HCT116 (cell line): ENCODE measurements at regions not wholly inside any gene's neighbourhood (a gene's known extent, or its start where the extent isn't known, plus 50 kb on each side); places are given as distances from the start of the nearest gene placed in this dataset.

Experiments
- ATAC-seq: fragments of 200-7000 bp; cut with Tn5 transposase; 2 replicates; pipeline ENCODE4 v1.9.1; 2020; ENCODE audit warnings: mild to moderate bottlenecking, moderate library complexity
- BruUV-seq: library from RNA; stranded (reverse); fragments of 400-500 nt; replicated peaks from 2 replicates; lab custom pipeline; 2021; lab: Mats Ljungman, UMichigan
- CTCF ChIA-PET: fragments of 300-600 bp; sonication (Branson Sonifier 250); formaldehyde crosslinking; loops from one replicate; lab custom pipeline; 2021; ENCODE audit warnings: antibody characterized with exemption; lab: Charles Lee
- POLR2A ChIA-PET: fragments of 300-600, 350-600 bp; sonication (Branson Sonifier 250); formaldehyde crosslinking; loops from one replicate; lab custom pipeline; 2021; ENCODE audit warnings: antibody characterized with exemption; lab: Charles Lee
- RAD21 ChIA-PET, 2 experiments: fragments of 300-600 bp; sonication (Branson Sonifier 250); formaldehyde crosslinking; loops; one replicate each; lab custom pipeline; 2023; ENCODE audit warnings: low total read pairs in 2 of 2; ENCODE audit not compliant: uncharacterized antibody in 2 of 2, unreplicated experiment in 2 of 2, low non-redundant PET in 1 of 2; lab: Charles Lee
- DNase-seq: peaks from one replicate; pipeline ENCODE4 v3.0.0-alpha.2; 2010; ENCODE audit warnings: low read depth, low spot score
- H2AFZ ChIP-seq: fragments of 200-600 bp; shearing (Covaris generic), sonication (generic); 2 replicates; pipeline ENCODE4 v1.6.1; 2017; ENCODE audit warnings: low read depth, mixed run types, mixed read lengths, antibody characterized with exemption, low read length; ENCODE audit not compliant: poor library complexity, severe bottlenecking
- H3K27ac ChIP-seq: 2 replicates; pipeline ENCODE4 v1.5.1; 2012; ENCODE audit warnings: low read depth, low read length
- H3K27me3 ChIP-seq: fragments of 200-600 bp; sonication (generic); 2 replicates; pipeline ENCODE4 v1.6.1; 2016; ENCODE audit warnings: mixed run types, low read length, mixed read lengths; ENCODE audit not compliant: insufficient read depth
- H3K36me3 ChIP-seq, 2 experiments: fragments of 200-500 bp in 1 of 2; fragments of 200-600 bp in 1 of 2; sonication (Bioruptor generic) in 1 of 2; sonication (generic) in 1 of 2; 2 replicates each; pipeline versions ENCODE4 v1.5.1 to v1.6.1; 2014 to 2016; ENCODE audit warnings: low read length in 2 of 2, inconsistent platforms in 1 of 2, mixed read lengths in 1 of 2, mixed run types in 1 of 2; ENCODE audit not compliant: insufficient read depth in 2 of 2, control insufficient read depth in 1 of 2
- H3K4me1 ChIP-seq, 2 experiments: fragments of 200-600 bp in 1 of 2; sonication (generic) in 1 of 2; 2 replicates each; pipeline versions ENCODE4 v1.5.1 to v1.6.1; 2012 to 2017; ENCODE audit warnings: low read length in 2 of 2, inconsistent platforms in 1 of 2, mild to moderate bottlenecking in 1 of 2, mixed read lengths in 1 of 2, mixed run types in 1 of 2, moderate library complexity in 1 of 2; ENCODE audit not compliant: insufficient read depth in 2 of 2, control insufficient read depth in 1 of 2
- H3K4me2 ChIP-seq: fragments of 200-600 bp; sonication (generic); 2 replicates; pipeline ENCODE4 v1.6.1; 2017; ENCODE audit warnings: mixed run types, low read length, mixed read lengths
- H3K4me3 ChIP-seq, 2 experiments: fragments of 200-600 bp in 1 of 2; sonication (generic) in 1 of 2; replicated peaks in 1 of 2; 2 replicates each; pipeline ENCODE4 v1.5.1; 2011 to 2016; ENCODE audit warnings: low read length in 2 of 2, control low read depth in 1 of 2, low read depth in 1 of 2, mild to moderate bottlenecking in 1 of 2, mixed read lengths in 1 of 2, mixed run types in 1 of 2
- H3K79me2 ChIP-seq: fragments of 200-600 bp; sonication (generic); 2 replicates; pipeline ENCODE4 v1.6.1; 2017; ENCODE audit warnings: mild to moderate bottlenecking, mixed run types, low read length, moderate library complexity, mixed read lengths; ENCODE audit not compliant: insufficient read depth
- H3K9ac ChIP-seq: fragments of 200-600 bp; sonication (generic); 2 replicates; pipeline ENCODE4 v1.6.1; 2016; ENCODE audit warnings: low read length, mixed read lengths
- H3K9me2 ChIP-seq: fragments of 200-600 bp; sonication (generic), shearing (Covaris generic); 2 replicates; pipeline ENCODE4 v1.6.1; 2017; ENCODE audit warnings: mixed run types, mild to moderate bottlenecking, moderate library complexity; ENCODE audit not compliant: insufficient read depth
- H3K9me3 ChIP-seq, 2 experiments: fragments of 200-500 bp in 1 of 2; fragments of 200-600 bp in 1 of 2; sonication (Bioruptor generic) in 1 of 2; sonication (generic) in 1 of 2; 2 replicates each; pipeline ENCODE4 v1.6.1; 2014 to 2017; ENCODE audit warnings: low read length in 2 of 2, mixed read lengths in 2 of 2, inconsistent platforms in 1 of 2, low read depth in 1 of 2, mild to moderate bottlenecking in 1 of 2, mixed run types in 1 of 2, moderate library complexity in 1 of 2; ENCODE audit not compliant: control insufficient read depth in 1 of 2, insufficient read depth in 1 of 2
- H4K20me1 ChIP-seq: fragments of 200-600 bp; sonication (generic), shearing (Covaris generic); 2 replicates; pipeline ENCODE4 v1.6.1; 2017; ENCODE audit warnings: mixed run types, mild to moderate bottlenecking, moderate library complexity; ENCODE audit not compliant: insufficient read depth
- CEBPB ChIP-seq: IDR thresholded peaks from 2 replicates; pipeline ENCODE4 v1.6.1; 2012; ENCODE audit warnings: low read depth
- EZH2 ChIP-seq: fragments of 200-600 bp; sonication (generic); IDR thresholded peaks from 2 replicates; pipeline ENCODE4 v1.6.1; 2017; ENCODE audit warnings: antibody characterized with exemption, mixed run types
- EZH2phosphoT487 ChIP-seq: fragments of 200-600 bp; IDR thresholded peaks from 2 replicates; pipeline ENCODE4 v1.6.1; 2018; ENCODE audit warnings: antibody characterized with exemption, borderline replicate concordance
- FOSL1 ChIP-seq: IDR thresholded peaks from 2 replicates; pipeline ENCODE4 v1.6.1; 2012; ENCODE audit warnings: low read depth
- RAD21 ChIP-seq: IDR thresholded peaks from 2 replicates; pipeline ENCODE4 v1.6.1; 2012; ENCODE audit warnings: low read depth, mild to moderate bottlenecking
- SIN3A ChIP-seq: IDR thresholded peaks from 2 replicates; pipeline ENCODE4 v1.6.1; 2012; ENCODE audit warnings: low read depth
- SP1 ChIP-seq: IDR thresholded peaks from 2 replicates; pipeline ENCODE4 v1.6.1; 2012; ENCODE audit warnings: low read depth
- TCF7L2 ChIP-seq: IDR thresholded peaks from 2 replicates; pipeline ENCODE4 v1.7.0; 2011; ENCODE audit warnings: borderline replicate concordance, inconsistent platforms; ENCODE audit not compliant: insufficient read depth, insufficient read length; ENCODE audit errors: extremely low read depth
- YY1 ChIP-seq: IDR thresholded peaks from 2 replicates; pipeline ENCODE4 v1.6.1; 2011; ENCODE audit warnings: low read length, low read depth, moderate library complexity, mild to moderate bottlenecking; ENCODE audit not compliant: insufficient replicate concordance; ENCODE audit errors: extremely low read depth
- ZNF274 ChIP-seq: fragments of 200-500 bp; sonication (Bioruptor generic); IDR thresholded peaks from 2 replicates; pipeline ENCODE4 v1.6.1; 2014; ENCODE audit warnings: mild to moderate bottlenecking, low read depth, low read length, inconsistent platforms
- intact Hi-C: fragments of 100-400 bp; cut with micrococcal nuclease; formaldehyde crosslinking; loops from 2 replicates; pipeline ENCODE4 v1.10.0; 2022
- TF ChIP-seq, protein P1 (sequence below): IDR thresholded peaks from 2 replicates; pipeline ENCODE4 v1.6.1; 2011; ENCODE audit warnings: mild to moderate bottlenecking, low read length, moderate library complexity; ENCODE audit not compliant: insufficient replicate concordance; ENCODE audit errors: extremely low read depth
- TF ChIP-seq, protein P2 (sequence below): IDR thresholded peaks from 2 replicates; pipeline ENCODE4 v1.6.1; 2012
- TF ChIP-seq, protein P3 (sequence below), 3 experiments: fragments of 200-600 bp in 1 of 3; sonication (generic) in 1 of 3; IDR thresholded peaks in 2 of 3; conservative IDR thresholded peaks in 1 of 3; 2 replicates each; pipeline ENCODE4 v1.5.1; 2012 to 2017; ENCODE audit warnings: low read depth in 2 of 3, low read length in 2 of 3, antibody characterized with exemption in 1 of 3, borderline replicate concordance in 1 of 3, control low read depth in 1 of 3, mild to moderate bottlenecking in 1 of 3, mixed read lengths in 1 of 3, mixed run types in 1 of 3, moderate library complexity in 1 of 3; ENCODE audit not compliant: insufficient read depth in 1 of 3

DNA sequence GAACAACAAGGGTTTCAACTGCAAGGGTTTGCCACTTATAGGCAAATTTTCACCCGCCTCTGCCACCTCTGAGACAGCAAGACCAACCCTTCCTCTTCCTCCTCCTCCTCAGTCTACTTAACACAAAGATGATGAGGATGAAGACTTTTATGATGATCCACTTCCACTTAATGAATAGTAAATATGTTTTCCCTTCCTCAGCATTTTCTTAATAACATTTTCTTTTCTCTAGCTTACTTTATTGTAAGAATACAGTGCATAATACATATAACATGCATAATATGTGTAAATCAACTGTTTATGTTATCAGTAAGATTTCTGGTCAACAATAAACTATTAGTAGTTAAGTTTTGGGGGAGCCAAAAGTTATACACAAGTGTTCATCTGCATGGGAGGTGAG lies 77.4 kb downstream of the KLF15 start:
- intact Hi-C loops: no loop called here
- ChIA-PET CTCF (no interaction called here), POLR2A (no interaction called here), RAD21 (no interaction called here)
- TF ChIP-seq SIN3A: no peak
- no peak for TF ChIP-seq RAD21
- no peak for TF ChIP-seq YY1
- ATAC-seq (no peak), DNase-seq (no peak)
- no peak overlapping the region for H3K4me2 ChIP-seq
- no peaks in the 10 kb centered on the region for H3K36me3 ChIP-seq
- peaks cover 0 to 12% of the 10 kb centered on the region in 2 experiments; a peak in 2 of 4 replicates for H3K4me1 ChIP-seq
- H4K20me1 ChIP-seq: no peaks in the 10 kb centered on the region
- no peaks in the 10 kb centered on the region for H3K27me3 ChIP-seq
- H3K9me3 ChIP-seq: peaks cover 0 to 6% of the 10 kb centered on the region in 2 experiments; a peak in 1 of 4 replicates
- H3K9ac ChIP-seq: no peak overlapping the region
- H2AFZ ChIP-seq: no peak overlapping the region
- H3K4me3 ChIP-seq: no peak overlapping the region
- no peaks in the 10 kb centered on the region for H3K9me2 ChIP-seq
- no TSS peak for BruUV-seq
- no peaks in the 10 kb centered on the region for H3K79me2 ChIP-seq
- H3K27ac ChIP-seq: no peak overlapping the region

DNA sequence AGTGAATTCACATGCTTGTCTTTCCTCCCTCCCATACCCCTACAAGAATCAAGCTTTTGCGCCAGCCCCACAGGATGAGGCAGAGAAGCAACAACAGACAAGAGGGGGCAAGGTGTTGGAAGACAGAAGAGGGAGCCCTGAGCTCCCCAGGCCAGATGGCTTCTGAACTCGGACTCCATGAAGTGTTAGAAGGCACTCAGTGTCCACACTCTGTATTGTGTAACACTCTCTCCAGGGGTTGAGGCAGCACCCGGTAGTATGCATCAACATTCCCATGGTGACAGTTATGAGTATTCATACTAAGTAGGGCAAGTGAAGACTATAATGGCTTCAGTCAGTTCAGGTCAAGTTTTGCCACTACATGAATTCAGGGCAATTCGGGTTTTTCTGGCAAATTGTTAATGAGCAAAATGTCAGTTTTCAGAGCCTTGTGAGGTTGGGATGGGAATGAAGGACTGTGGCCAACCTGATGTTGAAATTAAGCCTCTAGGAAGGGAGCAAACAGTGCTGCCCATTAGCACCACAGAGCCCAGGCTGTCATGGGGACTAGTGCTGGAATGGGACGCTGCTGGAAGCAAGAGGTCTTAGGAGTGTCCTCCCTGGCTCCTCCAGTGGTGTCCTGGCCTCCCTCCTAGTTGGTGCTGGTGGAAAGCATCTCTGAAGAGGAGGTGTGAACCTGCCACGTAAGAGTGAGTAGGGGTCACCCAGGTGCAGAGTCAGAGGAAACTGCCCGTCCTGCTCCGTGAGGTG lies 79.4 kb downstream of the KLF15 start:
- POLR2A ChIA-PET: no interaction called here

More for the DNA sequence above, 79.4 kb downstream of the KLF15 start:
- H2AFZ ChIP-seq: no peak overlapping the region
- no peaks in the 10 kb centered on the region for H3K36me3 ChIP-seq
- ChIA-PET RAD21 (interaction anchor here in 1 of 2 experiments (0.7 kb wide), 1 partner anchor 93 kb away, joined by 3 read pairs; no protein-coding TSS in a partner anchor), CTCF (no interaction called here)
- H4K20me1 ChIP-seq: no peaks in the 10 kb centered on the region
- H3K4me3 ChIP-seq: no peak overlapping the region
- ATAC-seq (no peak), DNase-seq (no peak)
- H3K9me2 ChIP-seq: no peaks in the 10 kb centered on the region
- no peak overlapping the region for H3K27ac ChIP-seq
- no peaks in the 10 kb centered on the region for H3K79me2 ChIP-seq
- BruUV-seq: no TSS peak
- H3K9me3 ChIP-seq: peaks cover 0 to 6% of the 10 kb centered on the region in 2 experiments; a peak in 1 of 4 replicates
- no peaks in the 10 kb centered on the region for H3K27me3 ChIP-seq
- TF ChIP-seq FOSL1 (no peak), TCF7L2 (no peak), CEBPB (no peak), EZH2phosphoT487 (no peak), SP1 (no peak), EZH2 (no peak), ZNF274 (no peak)
- TF ChIP-seq, protein P1, sequence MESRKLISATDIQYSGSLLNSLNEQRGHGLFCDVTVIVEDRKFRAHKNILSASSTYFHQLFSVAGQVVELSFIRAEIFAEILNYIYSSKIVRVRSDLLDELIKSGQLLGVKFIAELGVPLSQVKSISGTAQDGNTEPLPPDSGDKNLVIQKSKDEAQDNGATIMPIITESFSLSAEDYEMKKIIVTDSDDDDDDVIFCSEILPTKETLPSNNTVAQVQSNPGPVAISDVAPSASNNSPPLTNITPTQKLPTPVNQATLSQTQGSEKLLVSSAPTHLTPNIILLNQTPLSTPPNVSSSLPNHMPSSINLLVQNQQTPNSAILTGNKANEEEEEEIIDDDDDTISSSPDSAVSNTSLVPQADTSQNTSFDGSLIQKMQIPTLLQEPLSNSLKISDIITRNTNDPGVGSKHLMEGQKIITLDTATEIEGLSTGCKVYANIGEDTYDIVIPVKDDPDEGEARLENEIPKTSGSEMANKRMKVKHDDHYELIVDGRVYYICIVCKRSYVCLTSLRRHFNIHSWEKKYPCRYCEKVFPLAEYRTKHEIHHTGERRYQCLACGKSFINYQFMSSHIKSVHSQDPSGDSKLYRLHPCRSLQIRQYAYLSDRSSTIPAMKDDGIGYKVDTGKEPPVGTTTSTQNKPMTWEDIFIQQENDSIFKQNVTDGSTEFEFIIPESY: no peak
- TF ChIP-seq, protein P2, sequence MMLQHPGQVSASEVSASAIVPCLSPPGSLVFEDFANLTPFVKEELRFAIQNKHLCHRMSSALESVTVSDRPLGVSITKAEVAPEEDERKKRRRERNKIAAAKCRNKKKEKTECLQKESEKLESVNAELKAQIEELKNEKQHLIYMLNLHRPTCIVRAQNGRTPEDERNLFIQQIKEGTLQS: no peak
- TF ChIP-seq, protein P3, sequence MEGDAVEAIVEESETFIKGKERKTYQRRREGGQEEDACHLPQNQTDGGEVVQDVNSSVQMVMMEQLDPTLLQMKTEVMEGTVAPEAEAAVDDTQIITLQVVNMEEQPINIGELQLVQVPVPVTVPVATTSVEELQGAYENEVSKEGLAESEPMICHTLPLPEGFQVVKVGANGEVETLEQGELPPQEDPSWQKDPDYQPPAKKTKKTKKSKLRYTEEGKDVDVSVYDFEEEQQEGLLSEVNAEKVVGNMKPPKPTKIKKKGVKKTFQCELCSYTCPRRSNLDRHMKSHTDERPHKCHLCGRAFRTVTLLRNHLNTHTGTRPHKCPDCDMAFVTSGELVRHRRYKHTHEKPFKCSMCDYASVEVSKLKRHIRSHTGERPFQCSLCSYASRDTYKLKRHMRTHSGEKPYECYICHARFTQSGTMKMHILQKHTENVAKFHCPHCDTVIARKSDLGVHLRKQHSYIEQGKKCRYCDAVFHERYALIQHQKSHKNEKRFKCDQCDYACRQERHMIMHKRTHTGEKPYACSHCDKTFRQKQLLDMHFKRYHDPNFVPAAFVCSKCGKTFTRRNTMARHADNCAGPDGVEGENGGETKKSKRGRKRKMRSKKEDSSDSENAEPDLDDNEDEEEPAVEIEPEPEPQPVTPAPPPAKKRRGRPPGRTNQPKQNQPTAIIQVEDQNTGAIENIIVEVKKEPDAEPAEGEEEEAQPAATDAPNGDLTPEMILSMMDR (IDR thresholded peaks at IDR 0.05 in 2 of 3, conservative IDR thresholded peaks at IDR 0.05 in 1 of 3; ENCODE audit: borderline replicate concordance in 1 of 3, insufficient read depth in 1 of 3, low read depth in 2 of 3, low read length in 2 of 3): no peak
- TF ChIP-seq, all 23 proteins: peak for 0
- H3K4me2 ChIP-seq: no peak overlapping the region
- no peak overlapping the region for H3K9ac ChIP-seq
- H3K4me1 ChIP-seq: no peaks in the 10 kb centered on the region
- intact Hi-C loops: no loop called here
